Spleen (tissue), 7 donors: ENCODE measurements at regions not wholly inside any gene's neighbourhood (a gene's known extent, or its start where the extent isn't known, plus 50 kb on each side); places are given as distances from the start of the nearest gene placed in this dataset.

ENCODE experiments used
- POLR2AphosphoS5 ChIP-seq, 3 donors: sonication (generic); formaldehyde crosslinking; IDR thresholded peaks; one replicate each; pipeline ENCODE4 v1.5.1; 2017; ENCODE audit warnings: antibody characterized with exemption in 3 of 3
- TF ChIP-seq, protein P1 (sequence below), 11 experiments: fragments of 200-600 bp in 7 of 11; fragments of 450-650 bp in 4 of 11; sonication (generic) in 4 of 11; IDR thresholded peaks in 8 of 11; conservative IDR thresholded peaks in 3 of 11; 1 replicate in 7 of 11; 2 replicates in 4 of 11; pipeline versions ENCODE4 v1.4.0 to v1.8.0; 2016 to 2021; ENCODE audit warnings: antibody characterized with exemption in 11 of 11, inconsistent platforms in 4 of 11, mild to moderate bottlenecking in 1 of 11
- donor health status: DM: no; HTN: no; CAD: no; lungs with moderate emphysema.
- donor health status: DM: no; HTN: no; CAD: no.
- donor health status: DM: no; HTN: no; CAD: no.

DNA sequence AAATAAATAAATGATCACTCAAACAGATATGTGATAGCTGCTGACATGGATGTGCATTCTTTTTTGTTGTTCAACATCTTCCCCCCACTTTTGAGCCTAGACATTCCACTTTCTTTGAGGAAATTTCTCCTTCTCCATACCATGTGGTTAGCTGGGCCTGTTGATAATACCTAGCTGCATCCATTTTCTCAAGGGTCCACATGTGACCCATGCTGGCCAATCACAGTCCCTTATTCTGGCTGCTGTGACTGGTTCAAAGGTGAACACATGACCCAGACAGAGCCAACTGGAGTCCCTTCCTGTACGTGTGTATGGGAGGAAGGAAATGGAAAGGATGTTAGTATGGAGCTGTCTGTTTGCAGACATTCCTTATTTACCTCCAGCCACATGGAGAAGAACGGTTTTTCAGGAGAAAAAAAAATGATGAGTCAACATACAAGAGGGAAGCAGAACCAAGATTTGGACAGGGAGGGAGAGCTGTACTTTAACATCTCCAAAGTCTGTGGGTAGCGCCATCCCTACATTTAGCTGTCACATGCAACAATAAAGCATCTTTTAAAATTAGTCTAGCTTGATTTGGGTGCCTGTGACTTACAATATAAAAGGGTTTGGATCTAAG is 391.7 kb upstream of the TBX3 start:
- TF ChIP-seq, protein P1, sequence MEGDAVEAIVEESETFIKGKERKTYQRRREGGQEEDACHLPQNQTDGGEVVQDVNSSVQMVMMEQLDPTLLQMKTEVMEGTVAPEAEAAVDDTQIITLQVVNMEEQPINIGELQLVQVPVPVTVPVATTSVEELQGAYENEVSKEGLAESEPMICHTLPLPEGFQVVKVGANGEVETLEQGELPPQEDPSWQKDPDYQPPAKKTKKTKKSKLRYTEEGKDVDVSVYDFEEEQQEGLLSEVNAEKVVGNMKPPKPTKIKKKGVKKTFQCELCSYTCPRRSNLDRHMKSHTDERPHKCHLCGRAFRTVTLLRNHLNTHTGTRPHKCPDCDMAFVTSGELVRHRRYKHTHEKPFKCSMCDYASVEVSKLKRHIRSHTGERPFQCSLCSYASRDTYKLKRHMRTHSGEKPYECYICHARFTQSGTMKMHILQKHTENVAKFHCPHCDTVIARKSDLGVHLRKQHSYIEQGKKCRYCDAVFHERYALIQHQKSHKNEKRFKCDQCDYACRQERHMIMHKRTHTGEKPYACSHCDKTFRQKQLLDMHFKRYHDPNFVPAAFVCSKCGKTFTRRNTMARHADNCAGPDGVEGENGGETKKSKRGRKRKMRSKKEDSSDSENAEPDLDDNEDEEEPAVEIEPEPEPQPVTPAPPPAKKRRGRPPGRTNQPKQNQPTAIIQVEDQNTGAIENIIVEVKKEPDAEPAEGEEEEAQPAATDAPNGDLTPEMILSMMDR (IDR thresholded peaks at IDR 0.05 in 8 of 11, conservative IDR thresholded peaks at IDR 0.05 in 3 of 11): no peak
- TF ChIP-seq POLR2AphosphoS5 (IDR thresholded peaks at IDR 0.05): no peak
